HepG2 (cell line): ENCODE measurements at regions not wholly inside any gene's neighbourhood (a gene's known extent, or its start where the extent isn't known, plus 50 kb on each side); places are given as distances from the start of the nearest gene placed in this dataset.
A peak's percentile ranks its signal among the peaks of the same experiment; 100 is the strongest.

ENCODE experiments used
- ATAC-seq: fragments of 200-7000 bp; cut with Tn5 transposase; 3 replicates; pipeline ENCODE4 v1.9.1; 2020; ENCODE audit warnings: mild to moderate bottlenecking, moderate library complexity
- BruUV-seq: library from RNA; stranded (reverse); fragments of 400-500 nt; replicated peaks from 2 replicates; lab custom pipeline; 2021; lab: Mats Ljungman, UMichigan
- CTCF ChIA-PET: fragments of 300-600 bp; formaldehyde crosslinking; extraction: SDS; loops from one replicate; lab custom pipeline; 2021; ENCODE audit warnings: low total read pairs, inconsistent platforms, low intra/inter-chr PET ratio; lab: Yijun Ruan, JAX
- POLR2A ChIA-PET: fragments of 350-600 bp; sonication (Branson Sonifier 250); formaldehyde crosslinking; loops from one replicate; lab custom pipeline; 2020; ENCODE audit warnings: antibody characterized with exemption, inconsistent platforms; lab: Yijun Ruan, JAX
- DNase-seq: peaks from one replicate; pipeline ENCODE4 v3.0.0-alpha.2; 2015; ENCODE audit warnings: low spot score
- FAIRE-seq: peaks from 3 replicates; lab custom pipeline; 2011; peaks lifted over from hg19 to GRCh38; lab: Jason Lieb, UNC
- H2AFZ ChIP-seq: one replicate; pipeline ENCODE4 v1.6.1; 2011; ENCODE audit warnings: low read length, inconsistent platforms
- H3K27ac ChIP-seq: fragments of 300-600 bp; 3 replicates; pipeline ENCODE4 v1.8.0; 2011; ENCODE audit warnings: mixed run types, mild to moderate bottlenecking, mixed read lengths, low read length, inconsistent platforms; ENCODE audit not compliant: insufficient read depth; ENCODE audit errors: extremely low read length
- H3K27me3 ChIP-seq, 2 experiments: fragments of 200-600 bp in 1 of 2; 2 replicates in 1 of 2; 3 replicates in 1 of 2; pipeline versions ENCODE4 v1.6.0 to v1.8.0; 2011; ENCODE audit warnings: low read length in 2 of 2, mild to moderate bottlenecking in 2 of 2, moderate library complexity in 2 of 2, inconsistent platforms in 1 of 2; ENCODE audit not compliant: insufficient read depth in 2 of 2, control insufficient read depth in 1 of 2
- H3K36me3 ChIP-seq, 2 experiments: fragments of 200-600 bp in 1 of 2; replicated peaks in 1 of 2; 2 replicates in 1 of 2; 3 replicates in 1 of 2; pipeline versions ENCODE4 v1.5.1 to v1.8.0; 2011; ENCODE audit warnings: low read length in 2 of 2, inconsistent platforms in 1 of 2; ENCODE audit not compliant: insufficient read depth in 2 of 2, control insufficient read depth in 1 of 2
- H3K4me1 ChIP-seq: 2 replicates; pipeline ENCODE4 v1.5.1; 2012; ENCODE audit warnings: low read length, inconsistent platforms; ENCODE audit not compliant: insufficient read depth
- H3K4me2 ChIP-seq: 2 replicates; pipeline ENCODE4 v1.6.0; 2011; ENCODE audit warnings: low read depth, low read length, inconsistent platforms
- H3K4me3 ChIP-seq, 3 experiments: fragments of 200-600 bp in 1 of 3; sonication (generic), shearing (Covaris generic) in 1 of 3; replicated peaks in 1 of 3; 2 replicates each; pipeline ENCODE4 v1.5.1; 2011 to 2016; ENCODE audit warnings: low read length in 3 of 3, inconsistent platforms in 2 of 3, low read depth in 2 of 3, mild to moderate bottlenecking in 2 of 3, control low read depth in 1 of 3, mixed read lengths in 1 of 3; ENCODE audit not compliant: insufficient read depth in 1 of 3
- H3K79me2 ChIP-seq: one replicate; pipeline ENCODE4 v1.6.1; 2011; ENCODE audit warnings: low read length, inconsistent platforms; ENCODE audit not compliant: insufficient read depth
- H3K9ac ChIP-seq: 2 replicates; pipeline ENCODE4 v1.6.0; 2011; ENCODE audit warnings: mild to moderate bottlenecking, low read depth, low read length, inconsistent platforms; ENCODE audit not compliant: insufficient read depth
- H3K9me3 ChIP-seq: 2 replicates; pipeline ENCODE4 v1.5.1; 2012; ENCODE audit warnings: mild to moderate bottlenecking, low read length
- H4K20me1 ChIP-seq: 2 replicates; pipeline ENCODE4 v1.6.0; 2011; ENCODE audit warnings: inconsistent platforms, mild to moderate bottlenecking, low read length, moderate library complexity; ENCODE audit not compliant: insufficient read depth
- CEBPB ChIP-seq: IDR thresholded peaks from 2 replicates; pipeline ENCODE4 v1.6.1; 2011; ENCODE audit warnings: low read depth, low read length, improper control_type of control experiment, borderline replicate concordance
- CHD2 ChIP-seq: IDR thresholded peaks from 2 replicates; pipeline ENCODE4 v1.6.1; 2011; ENCODE audit warnings: low read depth, low read length, improper control_type of control experiment
- CREB1 ChIP-seq, 2 experiments: fragments of 450-650 bp in 1 of 2; IDR thresholded peaks; 2 replicates each; pipeline ENCODE4 v1.6.1; 2016 to 2017; ENCODE audit warnings: control low read depth in 1 of 2, mild to moderate bottlenecking in 1 of 2, missing compliant biosample characterization in 1 of 2, missing genetic modification characterization in 1 of 2
- FOSL1 ChIP-seq: sonication (generic); formaldehyde crosslinking; IDR thresholded peaks from 2 replicates; pipeline ENCODE4 v1.9.0; 2021; ENCODE audit warnings: missing genetic modification reagents, borderline replicate concordance
- FOSL2 ChIP-seq: sonication (generic); formaldehyde crosslinking; IDR thresholded peaks from 2 replicates; pipeline ENCODE4 v1.4.0; 2020; ENCODE audit warnings: missing genetic modification reagents
- HES4 ChIP-seq: sonication (generic); formaldehyde crosslinking; IDR thresholded peaks from 2 replicates; pipeline ENCODE4 v1.9.0; 2021; ENCODE audit warnings: mild to moderate bottlenecking, missing genetic modification reagents, borderline replicate concordance
- HMG20A ChIP-seq: IDR thresholded peaks from 2 replicates; pipeline ENCODE4 v1.6.1; 2016; ENCODE audit warnings: borderline replicate concordance
- NR2F1 ChIP-seq, 2 experiments: fragments of 450-650 bp in 1 of 2; formaldehyde crosslinking in 1 of 2; IDR thresholded peaks; 2 replicates each; pipeline versions ENCODE4 v1.5.0 to v1.6.1; 2016 to 2020; ENCODE audit warnings: mild to moderate bottlenecking in 1 of 2, missing compliant biosample characterization in 1 of 2, missing genetic modification reagents in 1 of 2, moderate library complexity in 1 of 2
- NR2F2 ChIP-seq: IDR thresholded peaks from 2 replicates; pipeline ENCODE4 v1.6.1; 2012; ENCODE audit warnings: low read depth, inconsistent platforms, borderline replicate concordance
- NR2F6 ChIP-seq, 2 experiments: IDR thresholded peaks; 2 replicates each; pipeline ENCODE4 v1.6.1; 2016; ENCODE audit warnings: antibody characterized with exemption in 1 of 2, mild to moderate bottlenecking in 1 of 2
- RARA ChIP-seq: IDR thresholded peaks from 2 replicates; pipeline ENCODE4 v1.6.1; 2016; ENCODE audit warnings: missing genetic modification reagents, missing compliant biosample characterization
- SALL2 ChIP-seq: sonication (generic); formaldehyde crosslinking; IDR thresholded peaks from 2 replicates; pipeline ENCODE4 v1.8.1; 2023; ENCODE audit warnings: mild to moderate bottlenecking, missing genetic modification reagents, inconsistent platforms
- SMYD3 ChIP-seq: sonication (generic); formaldehyde crosslinking; IDR thresholded peaks from 2 replicates; pipeline ENCODE4 v1.8.1; 2023; ENCODE audit warnings: mild to moderate bottlenecking, missing genetic modification reagents
- WGBS: methylation state at CpG from one replicate; pipeline ENCODE4 v1.1.6; 2017; ENCODE audit warnings: low lambda C conversion rate; 5-methylcytosine and 5-hydroxymethylcytosine counted together
- in situ Hi-C: cut with HindIII; loops from 2 replicates; pipeline ENCODE4 v1.10.0; 2017; ENCODE audit warnings: low pct_unique_long_range_greater_than_20kb; ENCODE audit not compliant: extremely low pct_ligation_motif_present
- intact Hi-C: fragments of 100-400 bp; cut with micrococcal nuclease; formaldehyde crosslinking; loops from one replicate; pipeline ENCODE4 v1.10.0; 2022; ENCODE audit not compliant: unreplicated experiment
- TF ChIP-seq, protein P1 (sequence below): sonication (generic); formaldehyde crosslinking; IDR thresholded peaks from 2 replicates; pipeline ENCODE4 v1.5.0; 2020; ENCODE audit warnings: missing genetic modification reagents
- TF ChIP-seq, protein P2 (sequence below): sonication (generic); formaldehyde crosslinking; IDR thresholded peaks from 2 replicates; pipeline ENCODE4 v1.4.0; 2020; ENCODE audit warnings: missing genetic modification reagents

DNA sequence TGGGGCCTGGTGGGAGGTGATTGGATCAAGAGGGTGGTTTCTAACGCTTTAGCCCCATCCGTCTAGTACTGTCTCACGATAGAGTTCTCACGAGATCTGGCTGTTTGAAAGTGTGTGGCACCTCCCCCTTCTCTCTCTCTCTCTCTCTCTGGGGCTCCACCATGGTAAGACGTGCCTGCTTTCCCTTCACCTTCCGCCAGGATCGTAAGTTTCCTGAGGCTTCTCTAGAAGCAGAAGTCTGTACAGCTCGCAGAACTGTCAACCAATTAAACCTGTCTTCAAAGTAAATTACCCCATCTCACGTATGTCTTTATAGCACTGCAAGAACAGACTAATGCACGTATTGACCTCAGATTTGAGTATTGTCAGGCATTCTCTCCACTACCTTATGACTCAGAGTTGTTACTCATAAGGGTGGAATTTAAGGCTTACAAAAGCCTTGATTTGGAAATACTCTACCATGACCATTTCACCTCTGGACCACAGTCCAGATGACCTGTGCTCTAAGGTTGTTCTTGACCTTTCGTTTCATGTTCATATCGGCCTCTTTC lies 99.5 kb upstream of the AGAP1 start:
- peak; percentile 42; the same call in 2 of the 3 replicates for ATAC-seq
- Histone ChIP-seq H3K9me3 (no peaks in the 10 kb centered on the region), H4K20me1 (no peaks in the 10 kb centered on the region), H3K36me3 (no peaks in the 10 kb centered on the region), H3K9ac (no peak overlapping the region), H3K79me2 (no peaks in the 10 kb centered on the region), H3K4me2 (no peak overlapping the region; the same call in 1 of the 2 replicates), H3K27ac (no peak overlapping the region), H3K27me3 (peaks cover 7 to 61% of the 10 kb centered on the region in 2 experiments; a peak in 4 of 5 replicates), H3K4me3 (no peak overlapping the region), H3K4me1 (peaks cover 10% of the 10 kb centered on the region; the same call in 1 of the 2 replicates), H2AFZ (no peak overlapping the region)
- peak; percentile 4 for FAIRE-seq
- DNase-seq, result peak; percentile 49
- ChIA-PET CTCF (no interaction called here), POLR2A (no interaction called here)
- intact Hi-C loops, result no loop called here
- TF ChIP-seq SALL2 (CRISPR knock-in tag), result no peak
- TF ChIP-seq, protein P1, sequence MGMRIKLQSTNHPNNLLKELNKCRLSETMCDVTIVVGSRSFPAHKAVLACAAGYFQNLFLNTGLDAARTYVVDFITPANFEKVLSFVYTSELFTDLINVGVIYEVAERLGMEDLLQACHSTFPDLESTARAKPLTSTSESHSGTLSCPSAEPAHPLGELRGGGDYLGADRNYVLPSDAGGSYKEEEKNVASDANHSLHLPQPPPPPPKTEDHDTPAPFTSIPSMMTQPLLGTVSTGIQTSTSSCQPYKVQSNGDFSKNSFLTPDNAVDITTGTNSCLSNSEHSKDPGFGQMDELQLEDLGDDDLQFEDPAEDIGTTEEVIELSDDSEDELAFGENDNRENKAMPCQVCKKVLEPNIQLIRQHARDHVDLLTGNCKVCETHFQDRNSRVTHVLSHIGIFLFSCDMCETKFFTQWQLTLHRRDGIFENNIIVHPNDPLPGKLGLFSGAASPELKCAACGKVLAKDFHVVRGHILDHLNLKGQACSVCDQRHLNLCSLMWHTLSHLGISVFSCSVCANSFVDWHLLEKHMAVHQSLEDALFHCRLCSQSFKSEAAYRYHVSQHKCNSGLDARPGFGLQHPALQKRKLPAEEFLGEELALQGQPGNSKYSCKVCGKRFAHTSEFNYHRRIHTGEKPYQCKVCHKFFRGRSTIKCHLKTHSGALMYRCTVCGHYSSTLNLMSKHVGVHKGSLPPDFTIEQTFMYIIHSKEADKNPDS, result 0 out of 2 replicates have a peak, but pooled peaks have one; percentile 42
- no peak for TF ChIP-seq SMYD3 (CRISPR knock-in tag)
- TF ChIP-seq, protein P2, sequence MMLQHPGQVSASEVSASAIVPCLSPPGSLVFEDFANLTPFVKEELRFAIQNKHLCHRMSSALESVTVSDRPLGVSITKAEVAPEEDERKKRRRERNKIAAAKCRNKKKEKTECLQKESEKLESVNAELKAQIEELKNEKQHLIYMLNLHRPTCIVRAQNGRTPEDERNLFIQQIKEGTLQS (CRISPR knock-in tag), result peak; percentile 61; the same call in 1 of the 2 replicates
- peak; percentile 45; the same call in 1 of the 2 replicates for TF ChIP-seq NR2F6 (IDR thresholded peaks at IDR 0.05)
- 0 out of 2 replicates have a peak, but pooled peaks have one; percentile 10 for TF ChIP-seq NR2F6 (CRISPR knock-in tag; IDR thresholded peaks at IDR 0.05)
- TF ChIP-seq HMG20A (CRISPR knock-in tag), result peak; percentile 14; the same call in 1 of the 2 replicates
- TF ChIP-seq CREB1 (IDR thresholded peaks at IDR 0.05), result 0 out of 2 replicates have a peak, but pooled peaks have one; percentile 11
- no peak for TF ChIP-seq CREB1 (CRISPR knock-in tag; IDR thresholded peaks at IDR 0.05)
- TF ChIP-seq CHD2, result peak; percentile 74; the same call in 1 of the 2 replicates
- TF ChIP-seq HES4 (CRISPR knock-in tag), result no peak
- TF ChIP-seq NR2F2, result peak; percentile 26; the same call in 1 of the 2 replicates
- peak; percentile 78 for TF ChIP-seq RARA (CRISPR knock-in tag)
- TF ChIP-seq NR2F1 (CRISPR knock-in tag; IDR thresholded peaks at IDR 0.05), result peak in 1 of 2 experiments; percentile 82; a peak in 3 of 4 replicates
- peak; percentile 33; the same call in 1 of the 2 replicates for TF ChIP-seq FOSL1
- TF ChIP-seq CEBPB, result peak; percentile 52; the same call in 1 of the 2 replicates
- peak; percentile 89 for TF ChIP-seq FOSL2 (CRISPR knock-in tag)
- in situ Hi-C loops, result no loop called here
- WGBS, result 17% methylated on average over 12 of the region's 12 CpGs
- BruUV-seq, result no TSS peak
